Astrocyte (in vitro differentiated cells and primary cell): ENCODE measurements at regions not wholly inside any gene's neighbourhood (a gene's known extent, or its start where the extent isn't known, plus 50 kb on each side); places are given as distances from the start of the nearest gene placed in this dataset.

Experiments used
- DNase-seq: peaks from one replicate; pipeline ENCODE4 v3.0.0-alpha.2; 2010; ENCODE audit warnings: low read depth
- FAIRE-seq: peaks from 2 replicates; lab custom pipeline; 2011; peaks lifted over from hg19 to GRCh38; lab: Jason Lieb, UNC
- H2AFZ ChIP-seq: 2 replicates; pipeline ENCODE4 v1.6.0; 2012; ENCODE audit warnings: low read depth, low read length, inconsistent platforms
- H3K27ac ChIP-seq: 2 replicates; pipeline ENCODE4 v1.5.1; 2011; ENCODE audit warnings: low read depth, low read length, inconsistent platforms
- H3K27me3 ChIP-seq: 2 replicates; pipeline ENCODE4 v1.6.0; 2011; ENCODE audit warnings: low read length, inconsistent platforms; ENCODE audit not compliant: insufficient read depth
- H3K36me3 ChIP-seq: 2 replicates; pipeline ENCODE4 v1.5.1; 2011; ENCODE audit warnings: low read length, inconsistent platforms; ENCODE audit not compliant: insufficient read depth
- H3K4me1 ChIP-seq: 2 replicates; pipeline ENCODE4 v1.5.1; 2011; ENCODE audit warnings: low read length, inconsistent platforms; ENCODE audit not compliant: insufficient read depth
- H3K4me2 ChIP-seq: 2 replicates; pipeline ENCODE4 v1.6.0; 2012; ENCODE audit warnings: low read length, inconsistent platforms
- H3K4me3 ChIP-seq: 2 replicates; pipeline ENCODE4 v1.5.1; 2011; ENCODE audit warnings: low read depth, mild to moderate bottlenecking, low read length, inconsistent platforms; ENCODE audit not compliant: insufficient read depth
- H3K79me2 ChIP-seq: 2 replicates; pipeline ENCODE4 v1.6.0; 2012; ENCODE audit warnings: mild to moderate bottlenecking, low read length, inconsistent platforms; ENCODE audit not compliant: insufficient read depth
- H3K9ac ChIP-seq: 2 replicates; pipeline ENCODE4 v1.6.0; 2012; ENCODE audit warnings: mild to moderate bottlenecking, low read length, inconsistent platforms
- H3K9me3 ChIP-seq: 2 replicates; pipeline ENCODE4 v1.5.1; 2012; ENCODE audit warnings: low read depth, mild to moderate bottlenecking, low read length, inconsistent platforms; ENCODE audit not compliant: insufficient read depth
- H4K20me1 ChIP-seq: 2 replicates; pipeline ENCODE4 v1.6.0; 2012; ENCODE audit warnings: low read length, inconsistent platforms; ENCODE audit not compliant: insufficient read depth
- H3K27ac Mint-ChIP-seq: one replicate; pipeline ENCODE4 v1.8.0; 2021; ENCODE audit warnings: mild to moderate bottlenecking, mixed read lengths; ENCODE audit not compliant: unreplicated experiment
- H3K27me3 Mint-ChIP-seq: one replicate; pipeline ENCODE4 v1.8.0; 2021; ENCODE audit warnings: low read depth, mixed read lengths; ENCODE audit not compliant: unreplicated experiment
- H3K36me3 Mint-ChIP-seq: one replicate; pipeline ENCODE4 v1.8.0; 2021; ENCODE audit warnings: low read depth, mixed read lengths; ENCODE audit not compliant: unreplicated experiment
- H3K4me1 Mint-ChIP-seq: one replicate; pipeline ENCODE4 v1.8.0; 2021; ENCODE audit warnings: low read depth, mixed read lengths; ENCODE audit not compliant: unreplicated experiment
- H3K4me3 Mint-ChIP-seq: one replicate; pipeline ENCODE4 v1.8.0; 2021; ENCODE audit warnings: mild to moderate bottlenecking, moderate library complexity, mixed read lengths; ENCODE audit not compliant: unreplicated experiment
- H3K9me3 Mint-ChIP-seq: one replicate; pipeline ENCODE4 v1.8.0; 2021; ENCODE audit warnings: mild to moderate bottlenecking, mixed read lengths; ENCODE audit not compliant: unreplicated experiment
- CTCF ChIP-seq: IDR thresholded peaks from 2 replicates; pipeline ENCODE4 v1.5.1; 2011; ENCODE audit warnings: low read depth, mild to moderate bottlenecking, inconsistent platforms, low read length, moderate library complexity; ENCODE audit not compliant: insufficient read depth
- EZH2 ChIP-seq: IDR thresholded peaks from 2 replicates; pipeline ENCODE4 v1.6.1; 2012; ENCODE audit warnings: mild to moderate bottlenecking, low read length, inconsistent platforms; ENCODE audit not compliant: insufficient read depth

GRCh38 chr13:79886601-79887000 lies 405.6 kb downstream of the NDFIP2 start:
- Histone ChIP-seq H3K36me3 (no peaks in the 10 kb centered on the region), H3K9me3 (no peaks in the 10 kb centered on the region), H4K20me1 (no peaks in the 10 kb centered on the region), H3K27me3 (no peaks in the 10 kb centered on the region), H3K4me1 (no peaks in the 10 kb centered on the region), H3K4me3 (no peak overlapping the region), H3K9ac (no peak overlapping the region), H3K79me2 (no peaks in the 10 kb centered on the region), H3K27ac (no peak overlapping the region), H2AFZ (no peak overlapping the region), H3K4me2 (no peak overlapping the region)
- no peak for DNase-seq
- H3K27me3 Mint-ChIP-seq, result no peaks in the 10 kb centered on the region
- no peak overlapping the region for H3K27ac Mint-ChIP-seq
- FAIRE-seq, result no peak
- peaks cover 3% of the 10 kb centered on the region for H3K4me1 Mint-ChIP-seq
- H3K9me3 Mint-ChIP-seq, result peaks cover 8% of the 10 kb centered on the region
- H3K36me3 Mint-ChIP-seq, result no peaks in the 10 kb centered on the region
- TF ChIP-seq CTCF, result no peak
- no peak for TF ChIP-seq EZH2
- H3K4me3 Mint-ChIP-seq, result no peak overlapping the region

GRCh38 chr13:79884890-79885289 lies 403.9 kb downstream of the NDFIP2 start:
- no peaks in the 10 kb centered on the region for H3K36me3 Mint-ChIP-seq
- Histone ChIP-seq H3K27ac (no peak overlapping the region), H3K27me3 (no peaks in the 10 kb centered on the region), H4K20me1 (no peaks in the 10 kb centered on the region), H3K9me3 (no peaks in the 10 kb centered on the region), H3K36me3 (no peaks in the 10 kb centered on the region), H3K9ac (no peak overlapping the region), H2AFZ (no peak overlapping the region), H3K79me2 (no peaks in the 10 kb centered on the region), H3K4me2 (no peak overlapping the region), H3K4me3 (no peak overlapping the region), H3K4me1 (no peaks in the 10 kb centered on the region)
- H3K4me3 Mint-ChIP-seq, result no peak overlapping the region
- FAIRE-seq (no peak), DNase-seq (no peak)
- no peaks in the 10 kb centered on the region for H3K27me3 Mint-ChIP-seq
- peaks cover 3% of the 10 kb centered on the region for H3K4me1 Mint-ChIP-seq
- H3K9me3 Mint-ChIP-seq, result peaks cover 2% of the 10 kb centered on the region
- TF ChIP-seq EZH2 (no peak), CTCF (no peak)
- no peak overlapping the region for H3K27ac Mint-ChIP-seq

- H3K36me3 Mint-ChIP-seq, result no peaks in the 10 kb centered on the region
- Histone ChIP-seq H4K20me1 (no peaks in the 10 kb centered on the region), H3K4me1 (no peaks in the 10 kb centered on the region)
Measured at GRCh38 chr13:79883216-79883615, 402.3 kb downstream of the NDFIP2 start.

More at GRCh38 chr13:79883216-79883615, 402.3 kb downstream of the NDFIP2 start:
- Histone ChIP-seq H2AFZ (no peak overlapping the region), H3K36me3 (no peaks in the 10 kb centered on the region), H3K27ac (no peak overlapping the region), H3K79me2 (no peaks in the 10 kb centered on the region), H3K27me3 (no peaks in the 10 kb centered on the region), H3K9ac (no peak overlapping the region), H3K4me3 (no peak overlapping the region), H3K4me2 (no peak overlapping the region), H3K9me3 (no peaks in the 10 kb centered on the region)
- Mint-ChIP-seq H3K9me3 (peaks cover under 1% of the 10 kb centered on the region), H3K4me1 (peaks cover 3% of the 10 kb centered on the region), H3K27ac (no peak overlapping the region), H3K27me3 (no peaks in the 10 kb centered on the region), H3K4me3 (no peak overlapping the region)
- FAIRE-seq (no peak), DNase-seq (no peak)
- no peak for TF ChIP-seq EZH2
- no peak for TF ChIP-seq CTCF
